GM19397 (cell line): ENCODE measurements at regions not wholly inside any gene's neighbourhood (a gene's known extent, or its start where the extent isn't known, plus 50 kb on each side); places are given as distances from the start of the nearest gene placed in this dataset.
"Not testable (repeated sequence)": the region's sequence is repeated elsewhere in the genome, so short reads cannot be mapped to it uniquely, and the experiment has no call there.

Experiments
- ATAC-seq: cut with Tn5 transposase; IDR thresholded peaks from one replicate; pipeline ENCODE4 v1.9.1; 2021; ENCODE audit warnings: mild to moderate bottlenecking, moderate library complexity; ENCODE audit not compliant: unreplicated experiment

DNA sequence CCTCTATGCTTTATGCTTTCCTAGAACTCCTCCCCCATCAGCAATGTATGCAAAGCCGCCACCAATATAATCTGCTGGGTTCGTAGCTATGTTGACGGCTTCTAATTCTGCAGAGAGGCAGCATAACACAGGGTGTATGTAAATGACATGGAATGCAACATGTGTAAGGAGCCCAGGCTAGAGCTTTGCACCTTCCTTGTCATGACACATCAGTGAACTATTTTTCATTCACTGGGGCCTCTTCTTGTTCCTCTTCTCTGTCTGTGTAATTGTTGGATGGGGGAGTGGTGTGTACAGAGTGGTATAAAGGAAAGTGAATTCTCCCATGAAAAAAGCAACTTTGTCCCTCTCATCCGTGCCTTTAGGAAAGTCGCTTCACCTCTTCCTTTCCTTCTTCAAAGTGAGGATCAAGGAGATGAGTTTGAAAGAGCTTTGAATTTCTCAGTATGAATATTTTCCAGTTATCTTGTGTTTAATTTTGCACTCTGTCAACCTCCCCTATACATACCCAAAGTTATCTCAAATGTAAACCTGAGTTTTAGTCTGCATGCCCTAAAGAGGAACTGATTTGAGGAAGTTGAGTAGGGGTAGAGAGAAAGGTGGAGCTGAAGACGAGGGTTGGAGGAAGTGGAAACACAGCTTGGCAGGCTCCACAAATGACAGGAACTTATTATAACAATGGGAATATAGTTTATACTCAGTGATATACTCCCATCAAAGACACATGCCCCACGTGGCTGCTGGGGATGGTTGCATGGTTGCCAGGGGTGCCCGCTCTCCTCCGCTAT, 74.9 kb upstream of the ARL4C start:
- no peak for ATAC-seq

DNA sequence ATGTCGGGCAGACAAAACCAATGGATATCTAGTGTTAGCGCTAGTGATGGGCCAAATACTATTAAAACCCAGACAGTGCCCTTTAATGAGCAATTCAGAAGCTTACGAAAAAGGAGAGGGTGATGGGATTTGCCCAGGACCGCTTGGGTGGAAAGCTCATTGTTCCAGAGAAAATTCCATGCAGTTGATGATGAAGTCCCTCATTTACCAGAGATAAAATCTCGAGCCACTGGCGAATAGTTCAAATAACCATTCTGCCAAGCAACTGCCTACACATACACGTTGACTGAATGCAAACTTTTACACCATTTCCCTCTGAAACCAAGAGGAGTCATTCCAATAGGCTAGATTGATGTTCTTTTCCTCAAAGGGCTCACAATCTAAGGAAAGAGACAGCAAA, 73.6 kb upstream of the ARL4C start:
- ATAC-seq: no peak

DNA sequence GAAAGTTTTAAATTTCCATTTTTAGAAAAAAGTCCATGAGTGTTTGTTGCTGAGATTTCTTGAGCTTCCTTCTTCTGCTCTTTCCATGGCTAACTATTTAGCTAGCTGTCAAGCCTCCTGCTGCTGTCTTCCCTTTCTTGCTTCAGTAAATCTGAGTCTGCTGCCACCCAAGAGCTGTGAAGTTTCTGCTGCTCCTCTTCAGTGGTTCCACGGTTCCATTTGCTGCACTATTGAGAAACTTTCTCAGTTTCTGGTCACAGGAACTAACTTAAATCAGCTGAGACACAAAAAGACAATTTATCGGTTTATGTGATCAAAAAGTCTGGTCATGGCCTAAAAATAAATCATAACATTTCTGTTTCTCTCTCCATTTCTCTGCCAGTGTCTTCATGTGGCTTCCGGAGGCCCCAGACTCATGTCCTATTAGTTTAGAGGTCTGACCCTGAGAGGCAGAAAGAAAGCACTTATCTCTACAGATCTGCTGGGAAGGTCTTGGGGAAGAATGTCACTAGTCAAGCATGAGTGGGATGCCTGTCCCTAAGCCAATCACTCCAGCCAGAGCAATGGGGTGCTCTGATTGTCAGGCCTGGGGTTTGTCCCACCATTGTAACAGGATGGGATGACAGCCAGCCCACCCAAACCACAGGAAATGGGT, 73.0 kb upstream of the ARL4C start:
- no peak for ATAC-seq

DNA sequence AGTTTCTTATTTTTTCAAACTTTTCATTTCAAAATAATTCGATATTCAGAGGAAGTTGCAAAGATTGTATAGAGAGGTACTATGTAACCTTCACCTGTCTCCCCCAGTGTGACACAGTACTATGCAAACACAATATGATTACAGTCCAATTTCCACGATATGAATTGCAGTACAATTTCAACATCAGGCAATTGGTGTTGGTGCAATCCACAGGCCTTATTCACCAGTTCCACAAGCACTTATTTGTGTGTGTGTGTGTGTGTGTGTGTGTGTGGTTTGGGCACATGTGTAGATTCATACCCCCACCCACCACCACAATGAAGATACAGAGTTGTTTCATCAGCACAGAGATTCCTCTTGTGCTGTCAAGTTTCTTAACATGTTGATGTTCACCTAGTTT, 69.7 kb upstream of the ARL4C start:
- ATAC-seq: no peak

DNA sequence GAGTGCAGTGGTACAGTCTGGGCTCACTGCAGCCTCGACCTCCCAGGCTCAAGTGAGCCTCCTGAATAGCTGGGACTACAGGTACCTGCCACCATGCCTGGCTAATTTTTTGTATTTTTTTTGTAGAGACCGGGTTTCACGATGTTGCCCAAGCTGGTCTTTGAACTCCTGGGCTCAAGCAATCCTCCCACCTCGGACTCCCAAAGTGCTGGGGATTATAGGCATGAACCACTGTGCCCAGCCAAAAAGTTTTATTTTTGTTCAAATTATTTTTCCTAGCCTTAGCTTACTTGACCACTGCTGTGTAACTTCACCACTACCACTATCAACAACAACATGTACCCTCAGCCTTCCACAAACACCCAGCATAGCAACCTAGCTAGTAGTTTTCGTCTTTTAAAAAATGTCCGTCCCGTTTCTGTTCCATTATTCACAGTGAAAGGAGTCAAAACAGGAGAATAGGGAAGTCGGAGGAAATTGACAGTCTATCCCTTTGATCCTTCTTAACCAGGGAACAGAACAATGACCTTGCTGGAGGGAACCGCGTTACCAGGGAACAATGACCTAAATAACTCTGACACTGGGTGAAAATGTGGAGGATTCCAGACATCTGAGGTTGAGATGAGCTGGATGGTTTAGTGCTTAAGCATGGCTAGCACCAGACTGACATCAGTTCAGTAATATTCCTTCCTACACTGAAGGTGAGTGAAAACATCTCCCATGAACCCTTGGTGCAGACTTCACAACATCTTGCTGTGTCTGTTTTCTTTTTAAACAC, 69.2 kb upstream of the ARL4C start:
- ATAC-seq: no peak

DNA sequence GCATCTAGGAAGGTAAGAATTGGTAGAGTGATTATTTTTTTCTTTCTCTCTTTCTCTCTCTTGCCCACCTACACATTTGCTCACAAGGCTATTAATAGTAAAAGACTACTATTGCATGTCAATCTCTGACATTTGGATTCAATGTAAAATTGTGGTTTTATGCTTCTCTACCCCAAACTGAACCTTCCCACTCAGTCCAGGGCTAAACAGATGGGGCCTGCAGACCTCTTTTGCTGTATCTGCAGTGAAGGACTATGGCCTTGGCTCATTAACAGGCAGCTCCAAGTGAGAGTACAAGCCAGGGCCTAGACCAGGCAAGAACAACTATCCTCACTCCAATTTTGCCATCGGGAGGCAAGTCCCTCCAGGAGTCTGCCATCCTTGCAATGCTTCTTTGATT, 68.3 kb upstream of the ARL4C start:
- no peak for ATAC-seq

DNA sequence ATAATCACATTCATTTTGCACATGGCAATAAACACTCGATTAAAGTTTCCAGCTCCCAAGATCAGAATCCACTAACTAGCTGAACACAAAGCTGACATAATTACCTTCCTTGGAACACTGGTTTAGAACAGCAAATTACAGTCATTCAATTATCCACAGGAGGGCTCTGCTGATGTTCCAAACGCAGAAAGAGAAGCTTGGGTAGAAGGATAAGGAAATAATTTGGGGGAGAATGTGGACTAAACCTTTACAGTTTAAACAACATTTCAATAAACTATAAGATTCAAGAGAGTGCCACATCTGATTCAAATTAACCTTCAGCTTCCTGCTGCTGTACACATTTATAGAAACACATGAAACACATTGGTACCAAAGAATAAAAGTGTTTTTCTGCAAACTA, 67.8 kb upstream of the ARL4C start:
- no peak for ATAC-seq

DNA sequence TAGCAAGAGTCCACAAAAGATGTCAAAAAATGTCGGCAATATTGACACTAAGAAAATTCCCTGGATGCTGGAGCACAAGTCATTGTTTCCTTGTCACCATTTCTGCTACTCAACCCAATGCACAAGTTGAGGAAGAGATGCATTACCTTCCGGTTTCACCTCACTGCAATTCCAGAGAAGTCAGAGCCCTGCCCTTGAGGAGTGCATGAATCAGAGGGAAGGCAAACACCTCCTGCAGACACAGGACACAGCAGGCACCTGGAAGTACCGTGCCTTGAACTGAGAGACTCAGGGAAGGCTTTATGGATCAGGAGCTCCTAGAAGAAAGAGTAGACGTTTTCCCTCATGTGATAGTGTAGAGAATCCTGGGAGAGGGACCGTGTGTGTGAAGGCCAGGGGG, 62.7 kb upstream of the ARL4C start:
- ATAC-seq: no peak

DNA sequence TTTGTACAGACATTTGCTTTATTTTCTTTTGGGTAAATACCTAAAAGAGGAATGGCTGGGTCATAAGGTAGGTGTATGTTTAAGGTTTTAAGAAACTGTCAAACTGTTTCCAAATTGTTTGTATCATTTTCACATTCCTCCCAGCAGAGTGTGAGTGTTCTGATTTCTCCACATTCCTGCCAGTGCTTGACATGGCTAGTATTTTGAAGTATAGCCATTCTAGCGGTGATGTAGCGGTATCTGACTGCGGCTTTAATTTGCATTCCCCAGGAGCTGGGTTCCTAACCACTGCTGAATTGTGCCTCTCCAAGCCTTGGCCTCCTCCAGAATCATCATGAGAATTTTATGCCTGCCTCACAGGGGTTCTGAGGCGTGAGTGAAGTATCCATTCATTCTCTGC, 61.8 kb upstream of the ARL4C start:
- no peak for ATAC-seq

DNA sequence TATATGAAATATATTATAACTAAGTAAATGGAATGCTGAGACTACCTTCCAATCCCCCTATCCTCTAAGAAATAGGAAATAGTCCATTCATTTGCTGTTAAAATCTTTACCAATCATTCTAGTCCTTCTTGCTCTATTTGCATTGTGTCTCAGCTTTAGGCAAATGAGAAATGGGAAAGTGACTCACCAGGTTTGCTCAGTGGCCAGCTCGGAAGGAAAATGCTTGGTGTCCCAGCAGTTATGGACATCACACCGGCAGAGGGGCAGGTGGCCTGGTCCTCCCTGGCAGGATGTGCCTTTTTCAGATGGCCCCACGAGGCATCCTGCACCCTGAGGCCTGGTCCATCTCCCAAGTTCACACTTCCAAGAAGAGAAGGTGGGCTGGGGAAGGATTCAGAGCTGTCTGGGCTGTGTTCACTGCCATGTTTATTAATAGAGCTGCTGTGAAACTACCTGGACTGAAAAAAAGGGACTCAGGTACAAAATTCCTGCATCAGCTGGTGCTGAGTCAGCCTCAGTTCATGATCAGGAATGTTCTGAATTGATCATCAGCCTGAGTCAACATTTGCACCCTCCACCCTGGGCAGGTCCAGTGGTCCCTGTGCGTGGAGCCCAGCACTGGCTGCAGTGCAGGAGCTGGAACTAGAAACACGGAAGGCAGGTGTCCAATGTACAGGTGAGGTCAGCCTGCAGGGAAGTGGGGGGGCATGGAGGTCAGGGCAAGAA, 60.1 kb upstream of the ARL4C start:
- ATAC-seq: no peak

DNA sequence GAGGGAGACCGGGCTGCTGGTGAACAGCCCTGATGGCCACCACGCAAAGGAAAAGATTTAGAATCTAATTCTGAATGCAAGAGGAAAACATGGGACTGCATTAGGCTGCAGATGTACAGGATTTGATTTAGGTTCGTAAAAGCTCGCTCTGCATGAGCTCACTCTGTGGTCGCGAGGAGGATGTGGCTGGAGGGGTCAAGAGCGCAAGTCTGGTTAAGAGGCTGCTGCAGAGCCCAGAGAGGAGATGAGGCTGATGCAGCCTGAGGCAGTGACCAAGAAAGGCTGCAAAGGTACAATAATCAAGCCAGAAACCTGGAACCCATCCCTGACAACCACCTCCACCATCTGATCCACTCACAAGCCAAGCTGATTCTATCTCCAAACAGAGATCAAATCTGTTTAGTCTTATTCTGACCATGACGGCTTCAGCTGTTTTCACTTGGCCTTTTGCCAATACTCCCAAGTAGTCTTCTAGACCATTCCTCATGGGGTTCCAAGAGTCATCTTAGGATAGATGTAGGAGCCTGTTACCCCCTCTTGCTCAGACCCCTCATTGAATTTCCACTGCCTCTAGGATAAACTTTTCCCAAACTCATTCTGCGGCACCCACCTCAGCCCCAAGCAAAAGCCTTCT, 58.9 kb upstream of the ARL4C start:
- no peak for ATAC-seq

DNA sequence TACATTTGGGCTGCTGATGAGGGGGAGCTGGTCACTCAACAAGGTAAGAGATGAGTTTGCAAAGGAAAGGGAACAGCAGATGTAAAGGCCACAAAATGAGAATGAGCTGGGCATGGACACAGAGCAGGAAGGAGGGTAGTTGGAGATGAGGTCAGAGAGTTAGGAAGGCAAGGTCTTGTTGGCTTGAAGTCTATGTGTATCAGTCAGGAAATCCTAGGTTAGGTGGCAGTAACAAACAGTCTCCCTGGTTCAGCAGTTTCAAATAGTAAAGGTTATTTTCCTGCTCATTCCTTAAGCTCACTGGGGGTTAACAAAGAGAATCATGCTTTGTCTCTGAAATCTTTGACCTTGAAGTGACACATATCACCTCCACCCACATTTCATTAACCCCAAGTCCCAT, 58.3 kb upstream of the ARL4C start:
- ATAC-seq: no peak

DNA sequence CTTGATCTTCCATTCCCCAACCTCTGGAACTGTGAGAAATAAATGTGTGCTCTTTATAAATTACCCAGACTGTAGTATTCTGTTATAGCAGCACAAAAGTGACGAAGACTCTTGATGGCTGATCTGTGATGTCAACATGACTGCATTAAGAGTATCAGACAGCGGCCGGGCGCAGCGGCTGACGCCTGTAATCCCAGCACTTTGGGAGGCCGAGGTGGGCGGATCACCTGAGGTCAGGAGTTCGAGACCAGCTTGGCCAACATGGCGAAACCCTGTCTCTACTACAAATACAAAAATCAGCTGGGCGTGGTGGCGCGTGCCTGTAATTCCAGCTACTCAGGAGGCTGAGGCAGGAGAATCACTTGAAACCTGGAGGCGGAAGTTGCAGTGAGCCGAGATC, 56.3 kb upstream of the ARL4C start:
- ATAC-seq: not testable (repeated sequence)

DNA sequence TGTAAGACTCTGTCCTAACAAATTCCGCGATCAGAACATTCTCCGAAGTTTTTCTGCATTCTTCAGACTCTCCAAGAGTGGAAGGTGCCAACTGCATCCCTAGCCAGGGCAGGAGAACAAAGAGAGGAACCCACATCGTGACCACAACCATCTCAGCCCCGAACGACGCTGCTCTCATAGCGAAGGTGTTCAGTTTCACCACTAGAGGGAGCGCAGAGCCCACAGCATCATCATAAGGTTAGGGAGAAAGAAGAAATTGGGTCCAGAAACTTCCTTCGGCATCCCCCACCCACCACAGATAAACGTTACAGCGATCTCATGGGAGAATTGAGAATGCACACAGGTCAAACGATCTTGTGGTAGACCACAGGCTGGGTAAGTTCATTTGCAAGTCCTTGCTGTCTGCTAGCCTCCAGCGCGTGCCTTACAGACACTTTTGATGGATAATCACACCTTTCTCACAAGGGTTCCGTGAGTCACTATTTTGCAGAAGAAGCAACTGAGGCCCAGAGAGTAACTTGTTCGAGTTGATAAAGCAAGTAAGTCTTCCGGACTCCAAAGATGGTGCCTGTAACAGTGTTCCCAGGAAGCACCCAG, 53.7 kb upstream of the ARL4C start:
- peak; percentile 61 for ATAC-seq

DNA sequence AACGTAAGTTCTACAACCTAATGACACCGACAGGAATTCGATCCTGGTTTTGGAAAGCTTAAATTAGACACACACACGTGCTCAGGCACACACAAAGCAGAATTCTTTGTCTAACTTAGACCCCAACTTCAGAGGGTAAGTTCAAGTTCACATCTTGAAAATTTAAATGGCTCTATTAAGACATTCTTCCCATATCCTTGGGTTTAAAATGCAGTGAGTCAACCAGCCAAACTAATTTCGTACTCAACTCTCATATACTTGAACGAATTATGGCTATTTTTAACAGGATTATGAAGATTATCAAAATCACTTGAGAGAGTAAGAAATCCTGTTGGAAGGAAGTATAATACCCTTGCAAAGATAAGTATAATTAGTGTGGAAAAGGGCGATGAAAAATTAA, 53.2 kb upstream of the ARL4C start:
- no peak for ATAC-seq

DNA sequence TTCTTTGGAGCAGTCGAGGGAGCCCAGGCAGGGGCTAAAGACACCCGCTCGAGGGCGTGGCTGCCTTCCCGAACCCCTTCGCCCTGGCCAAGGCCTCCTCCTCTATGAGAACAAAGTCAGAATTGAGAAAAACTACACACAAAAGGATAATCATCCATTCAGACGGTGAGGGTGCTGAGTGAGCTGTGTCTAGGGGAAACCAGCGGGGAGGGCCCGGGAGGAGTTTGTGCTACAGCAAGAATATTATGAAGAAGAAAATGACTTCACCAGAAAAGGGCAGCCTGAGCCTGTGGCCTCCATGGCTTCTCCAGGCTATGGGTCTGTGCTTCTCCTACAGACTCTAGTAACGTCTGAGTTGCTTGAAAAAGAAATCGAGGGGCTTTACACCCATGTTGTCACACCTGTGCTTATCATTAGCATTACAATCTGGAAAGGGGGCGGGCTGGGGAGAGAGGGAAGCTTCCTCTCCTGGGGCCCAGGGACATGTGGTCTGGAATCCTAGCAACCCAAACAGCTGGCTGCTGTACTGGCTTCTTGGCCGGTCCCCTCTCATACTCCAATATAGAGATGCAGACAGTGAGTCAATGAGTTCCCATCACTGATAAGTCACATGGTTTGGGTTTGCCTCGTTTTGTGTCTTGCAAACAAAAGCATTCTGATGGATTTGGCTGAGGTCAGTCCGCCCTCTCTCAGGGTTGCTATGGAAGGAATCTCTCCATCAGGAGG, 52.0 kb upstream of the ARL4C start:
- ATAC-seq: no peak

DNA sequence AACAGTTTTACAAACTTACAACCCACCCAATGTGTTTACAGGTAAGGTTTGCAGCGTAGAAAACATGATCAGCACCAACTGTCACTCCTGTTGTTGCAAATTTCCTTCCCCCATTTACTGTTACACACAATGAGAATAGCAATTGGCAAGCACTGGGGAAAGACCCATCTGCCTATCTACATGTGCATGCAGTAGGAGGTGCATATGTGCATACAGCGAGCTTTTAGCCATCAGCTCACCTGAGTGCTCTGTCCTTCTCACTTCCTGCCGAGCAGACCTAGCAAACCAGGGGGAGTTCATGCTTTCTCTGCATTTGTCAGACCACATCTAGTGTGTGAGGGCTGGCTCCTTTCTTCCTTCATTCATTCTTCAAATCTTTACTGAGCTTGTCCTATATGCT, 49.9 kb upstream of the ARL4C start:
- ATAC-seq: no peak
